GM18507 (cell line): ENCODE measurements at regions not wholly inside any gene's neighbourhood (a gene's known extent, or its start where the extent isn't known, plus 50 kb on each side); places are given as distances from the start of the nearest gene placed in this dataset.
"Not testable (repeated sequence)": the region's sequence is repeated elsewhere in the genome, so short reads cannot be mapped to it uniquely, and the experiment has no call there.

Experiments
- DNase-seq: peaks from one replicate; pipeline ENCODE4 v3.0.0; 2011; ENCODE audit warnings: low read depth; ENCODE audit not compliant: insufficient read length; ENCODE audit errors: extremely low spot score
- FAIRE-seq: peaks from 2 replicates; lab custom pipeline; 2011; peaks lifted over from hg19 to GRCh38; lab: Jason Lieb, UNC

DNA sequence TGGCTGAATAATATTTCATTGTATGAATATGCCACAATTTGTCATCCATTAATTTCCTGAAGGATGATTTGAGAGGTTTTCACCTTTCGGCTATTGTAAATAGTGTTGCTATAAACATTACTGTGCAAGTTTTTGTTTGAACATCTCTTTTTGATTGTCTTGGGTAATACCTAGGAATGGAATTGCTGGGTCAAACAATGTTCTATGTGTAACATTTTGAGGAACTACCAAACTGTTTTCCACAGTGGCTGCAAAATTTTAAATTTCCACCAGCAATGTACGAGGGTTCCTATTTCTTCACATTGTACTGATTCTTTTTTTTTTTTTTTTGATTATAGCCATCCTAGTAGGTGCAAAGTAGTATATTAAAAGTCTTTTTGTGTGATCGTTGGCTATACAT lies 63.8 kb upstream of the ANKH start:
- FAIRE-seq (no peak), DNase-seq (no peak)

DNA sequence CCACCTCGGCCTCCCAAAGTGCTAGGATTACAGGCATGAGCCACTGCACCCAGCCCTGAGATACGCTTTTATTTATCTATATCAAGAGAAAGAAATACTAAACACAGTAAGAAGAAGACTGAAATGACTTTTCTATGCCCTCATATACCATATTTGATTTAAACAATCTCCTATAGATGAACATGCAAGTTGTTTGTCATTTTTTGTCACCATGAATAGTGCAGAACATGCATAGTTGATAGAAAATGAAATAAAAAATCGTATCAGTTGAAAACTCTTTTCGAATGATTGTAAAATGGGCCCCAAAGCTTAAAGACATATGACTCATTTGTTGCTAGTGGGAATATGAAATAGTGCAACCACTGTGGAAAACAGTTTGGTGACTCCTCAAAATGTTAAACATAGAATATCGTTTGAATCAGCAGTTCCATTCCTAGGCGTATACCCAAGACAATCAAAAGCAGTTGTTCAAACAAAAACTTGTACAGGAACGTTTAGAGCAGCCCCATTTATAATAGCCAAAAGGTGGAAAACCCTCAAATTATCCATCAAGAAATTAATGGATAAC lies 61.4 kb upstream of the ANKH start:
- DNase-seq (no peak), FAIRE-seq (no peak)

DNA sequence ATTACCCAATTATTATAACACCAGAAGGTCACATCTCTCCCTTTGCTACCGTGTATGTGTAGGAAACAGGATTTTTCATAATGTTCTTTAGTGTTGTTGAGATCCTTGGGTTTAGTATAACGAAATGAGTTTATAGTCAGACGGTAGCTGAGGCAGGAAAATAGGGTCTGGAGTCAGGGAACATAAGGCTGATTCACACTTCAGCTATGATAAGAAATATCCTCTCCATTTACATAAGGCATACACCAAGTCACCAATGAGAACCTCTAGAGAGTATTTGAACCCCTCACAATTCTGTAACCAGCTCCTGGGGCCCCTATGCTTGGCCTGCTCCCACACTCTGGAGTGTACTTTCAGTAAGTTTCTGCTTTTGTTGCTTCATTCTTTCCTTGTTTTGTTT lies 58.9 kb upstream of the ANKH start:
- no peak for FAIRE-seq

GRCh38 chr5:14929293-14930065 lies 57.9 kb upstream of the ANKH start:
- FAIRE-seq (no peak), DNase-seq (no peak)

More for the DNA sequence above, 58.9 kb upstream of the ANKH start:
- no peak for DNase-seq

- FAIRE-seq (no peak), DNase-seq (no peak)
These were observed 57.1 kb upstream of the ANKH start for GRCh38 chr5:14928661-14929060.

DNA sequence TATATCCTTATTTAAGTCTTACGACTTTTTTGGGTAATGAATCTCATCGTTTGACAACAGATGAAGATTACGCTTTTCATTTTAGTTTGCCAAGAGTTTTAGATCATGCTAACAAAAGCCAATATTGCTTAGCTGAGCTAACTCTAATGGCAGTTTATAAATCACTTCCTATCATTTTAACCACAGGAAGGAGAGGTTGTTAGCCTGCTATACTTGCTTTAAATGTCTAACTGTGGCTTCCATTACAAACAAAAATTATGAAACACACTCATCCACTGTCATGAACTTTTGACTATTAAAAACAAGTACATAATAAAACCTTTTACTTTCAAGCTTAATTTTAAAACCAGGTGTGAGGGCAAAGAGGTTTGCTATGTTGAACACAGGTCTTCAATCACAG lies 53.7 kb upstream of the ANKH start:
- no peak for FAIRE-seq
- no peak for DNase-seq

DNA sequence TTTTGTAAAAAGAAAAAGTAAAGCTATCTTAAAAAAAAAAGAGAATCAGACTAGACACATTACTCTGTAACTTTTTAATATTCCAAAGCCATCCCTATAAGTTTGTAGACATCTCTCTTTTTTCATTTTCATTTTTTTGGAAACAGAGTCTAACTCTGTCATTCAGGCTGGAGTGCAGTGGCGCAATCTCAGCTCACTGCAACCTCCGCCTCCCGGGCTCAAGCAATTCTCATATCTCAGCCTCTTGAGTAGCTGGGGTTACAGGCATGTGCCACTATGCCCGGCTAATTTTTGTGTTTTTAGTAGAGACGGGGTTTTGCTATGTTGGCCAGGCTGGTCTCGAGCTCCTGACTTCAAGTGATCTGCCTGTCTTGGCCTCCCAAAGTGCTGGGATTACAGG lies 51.4 kb upstream of the ANKH start:
- DNase-seq = not testable (repeated sequence)

GRCh38 chr5:14922456-14922855 lies 50.9 kb upstream of the ANKH start:
- FAIRE-seq (no peak), DNase-seq (no peak)

More for the DNA sequence above, 51.4 kb upstream of the ANKH start:
- FAIRE-seq = not testable (repeated sequence)
